Muscle layer of duodenum (tissue), 2 donors: ENCODE measurements at regions not wholly inside any gene's neighbourhood (a gene's known extent, or its start where the extent isn't known, plus 50 kb on each side); places are given as distances from the start of the nearest gene placed in this dataset.

Experiments used
- H3K27ac ChIP-seq: one replicate; pipeline ENCODE4 v1.7.0; 2013; ENCODE audit warnings: mild to moderate bottlenecking, low read length
- H3K27me3 ChIP-seq: one replicate; pipeline ENCODE4 v1.7.0; 2013; ENCODE audit warnings: low read depth, mild to moderate bottlenecking, control low read depth, low read length
- H3K36me3 ChIP-seq, 2 donors: one replicate each; pipeline ENCODE4 v1.7.0; 2013; ENCODE audit warnings: low read length in 2 of 2, control low read depth in 1 of 2, mild to moderate bottlenecking in 1 of 2; ENCODE audit not compliant: insufficient read depth in 2 of 2, control insufficient read depth in 1 of 2
- H3K4me1 ChIP-seq, 2 donors: one replicate each; pipeline ENCODE4 v1.7.0; 2013; ENCODE audit warnings: low read length in 2 of 2, mild to moderate bottlenecking in 2 of 2, control low read depth in 1 of 2, moderate library complexity in 1 of 2; ENCODE audit not compliant: insufficient read depth in 2 of 2, control insufficient read depth in 1 of 2
- H3K4me3 ChIP-seq, 2 donors: one replicate each; pipeline ENCODE4 v1.7.0; 2013; ENCODE audit warnings: low read length in 2 of 2, low read depth in 1 of 2, mild to moderate bottlenecking in 1 of 2
- H3K9me3 ChIP-seq, 2 donors: one replicate each; pipeline ENCODE4 v1.7.0; 2013; ENCODE audit warnings: low read length in 2 of 2, control low read depth in 1 of 2, mild to moderate bottlenecking in 1 of 2; ENCODE audit not compliant: control insufficient read depth in 1 of 2
- donor health status: healthy.

DNA sequence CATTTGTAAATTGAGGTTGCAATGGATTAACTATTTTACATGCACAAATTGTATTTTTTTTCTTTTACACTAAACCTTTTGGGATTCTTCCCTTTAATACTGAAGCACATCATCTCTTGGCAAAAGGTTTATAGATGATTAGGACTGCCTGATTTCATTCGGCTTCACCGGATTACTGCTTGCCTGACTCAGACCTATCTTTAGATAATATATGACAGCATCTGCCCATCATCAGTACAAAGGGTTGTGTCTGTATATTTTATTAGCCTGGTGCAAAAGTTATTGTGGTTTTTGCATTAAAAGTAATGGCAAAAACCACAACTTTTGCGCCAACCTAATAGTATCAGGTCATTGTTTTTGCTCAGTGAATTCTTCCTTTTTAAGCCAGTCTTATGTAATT, 316.2 kb upstream of the HTR2A start:
- Histone ChIP-seq H3K4me1 (no peaks in the 10 kb centered on the region), H3K27ac (no peak overlapping the region)

DNA sequence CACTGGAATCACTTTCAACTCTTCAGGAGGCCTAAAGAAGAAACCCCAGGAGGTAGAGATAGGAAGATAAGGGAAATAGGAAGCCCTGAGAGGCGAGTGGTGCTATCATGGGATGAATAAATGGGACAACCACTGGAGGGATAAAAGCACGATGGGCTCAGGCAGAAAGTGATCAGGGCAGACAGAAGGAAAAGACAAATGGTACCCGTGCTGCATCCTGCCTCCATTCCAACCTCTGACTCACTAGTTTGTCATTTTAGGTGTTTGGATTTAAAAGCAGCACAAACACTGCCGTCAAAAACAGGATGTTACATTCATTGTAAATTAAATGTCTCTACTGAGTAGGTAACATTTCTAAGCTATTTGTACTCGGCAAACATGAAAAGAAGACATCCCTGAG, 314.3 kb upstream of the HTR2A start:
- H3K27me3 ChIP-seq: no peaks in the 10 kb centered on the region
- no peak overlapping the region for H3K27ac ChIP-seq
- H3K4me1 ChIP-seq: no peaks in the 10 kb centered on the region
- H3K36me3 ChIP-seq: no peaks in the 10 kb centered on the region
- H3K4me3 ChIP-seq: no peak overlapping the region
- H3K9me3 ChIP-seq: no peaks in the 10 kb centered on the region

More for the DNA sequence above, 316.2 kb upstream of the HTR2A start:
- Histone ChIP-seq H3K9me3 (no peaks in the 10 kb centered on the region), H3K4me3 (no peak overlapping the region), H3K36me3 (no peaks in the 10 kb centered on the region), H3K27me3 (no peaks in the 10 kb centered on the region)

GRCh38 chr13:47206111-47206510, 309.3 kb upstream of the HTR2A start:
- Histone ChIP-seq H3K4me3 (no peak overlapping the region), H3K27me3 (no peaks in the 10 kb centered on the region), H3K4me1 (no peaks in the 10 kb centered on the region), H3K9me3 (peaks cover 0 to 4% of the 10 kb centered on the region in 2 donors), H3K36me3 (no peaks in the 10 kb centered on the region), H3K27ac (no peak overlapping the region)

DNA sequence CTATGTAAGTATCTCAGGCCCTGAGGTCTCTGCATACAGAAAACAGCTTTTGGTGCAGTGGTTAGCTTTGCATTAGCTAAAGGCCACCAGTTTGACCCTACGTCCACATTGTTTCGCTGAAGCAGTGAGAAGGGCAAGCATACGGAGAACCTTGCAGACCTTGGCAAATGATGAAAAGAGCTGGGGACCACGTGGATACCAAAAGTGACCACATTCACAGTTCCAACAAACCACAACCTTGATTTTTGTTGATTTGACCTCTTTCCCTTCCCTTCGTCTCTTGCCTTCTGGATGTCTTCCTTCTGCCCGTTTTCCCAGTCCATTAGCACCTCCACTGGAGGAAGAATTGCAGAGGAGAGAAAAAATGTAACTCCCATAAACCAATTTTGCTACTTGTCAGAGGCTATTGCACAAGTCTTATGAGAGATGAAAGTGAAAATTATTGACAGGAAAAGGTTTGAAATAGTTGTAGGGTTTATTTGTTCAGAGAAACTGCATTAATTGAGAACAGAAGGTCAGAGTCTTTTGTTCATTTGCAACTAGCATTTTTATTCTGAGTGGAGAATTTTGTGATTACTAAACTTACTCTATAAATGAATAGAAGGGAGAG, 293.9 kb upstream of the HTR2A start:
- no peaks in the 10 kb centered on the region for H3K4me1 ChIP-seq
- no peak overlapping the region for H3K27ac ChIP-seq
- H3K9me3 ChIP-seq: no peaks in the 10 kb centered on the region
- H3K36me3 ChIP-seq: no peaks in the 10 kb centered on the region
- H3K4me3 ChIP-seq: no peak overlapping the region
- H3K27me3 ChIP-seq: no peaks in the 10 kb centered on the region

DNA sequence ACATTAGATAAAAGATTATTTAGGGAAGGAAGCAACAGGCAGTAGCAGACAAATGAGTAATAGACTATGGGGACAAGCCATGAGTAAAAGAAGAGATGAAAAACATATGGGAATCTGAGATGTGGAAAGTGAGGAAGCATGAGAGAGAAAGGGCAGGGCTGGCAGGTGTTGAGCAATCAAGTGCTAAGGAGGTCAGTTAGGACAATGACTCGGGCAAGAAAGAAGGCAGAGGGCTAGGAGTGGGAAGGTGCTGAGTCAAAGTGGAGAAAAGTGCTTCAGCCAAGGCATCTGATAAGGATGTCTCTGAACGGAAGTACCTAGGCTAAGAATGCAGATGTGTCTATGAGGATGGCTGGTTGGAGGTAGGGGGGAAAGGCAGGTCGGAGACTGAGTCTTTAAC, 291.9 kb upstream of the HTR2A start:
- Histone ChIP-seq H3K4me1 (no peaks in the 10 kb centered on the region), H3K27me3 (no peaks in the 10 kb centered on the region), H3K36me3 (no peaks in the 10 kb centered on the region), H3K4me3 (no peak overlapping the region), H3K27ac (no peak overlapping the region), H3K9me3 (no peaks in the 10 kb centered on the region)

- H3K4me1 ChIP-seq: no peaks in the 10 kb centered on the region
- H3K36me3 ChIP-seq: no peaks in the 10 kb centered on the region
- H3K27ac ChIP-seq: no peak overlapping the region
- no peak overlapping the region for H3K4me3 ChIP-seq
- H3K27me3 ChIP-seq: no peaks in the 10 kb centered on the region
- H3K9me3 ChIP-seq: no peaks in the 10 kb centered on the region
Measured at GRCh38 chr13:47186471-47186870, 289.6 kb upstream of the HTR2A start.

DNA sequence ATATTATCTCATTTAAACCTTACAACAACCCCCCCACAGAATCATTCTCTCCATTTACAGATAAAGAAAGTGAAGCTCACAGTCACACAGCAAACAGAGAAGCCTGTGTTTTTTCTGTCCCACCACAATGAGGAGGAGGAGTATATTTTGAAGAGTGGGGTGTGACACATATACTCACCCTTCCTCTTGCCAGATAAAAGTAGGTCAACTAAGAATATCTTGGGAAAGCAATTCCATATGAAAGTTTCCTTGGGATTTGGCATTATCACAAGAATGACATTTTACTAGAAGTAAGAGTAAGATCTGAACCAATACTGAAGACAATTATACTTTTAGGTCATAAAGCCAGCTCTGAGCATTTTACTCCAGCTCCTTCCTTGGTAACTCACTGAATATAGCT, 287.5 kb upstream of the HTR2A start:
- no peaks in the 10 kb centered on the region for H3K4me1 ChIP-seq
- no peak overlapping the region for H3K4me3 ChIP-seq
- H3K27me3 ChIP-seq: no peaks in the 10 kb centered on the region
- H3K27ac ChIP-seq: no peak overlapping the region
- H3K36me3 ChIP-seq: no peaks in the 10 kb centered on the region
- no peaks in the 10 kb centered on the region for H3K9me3 ChIP-seq

- Histone ChIP-seq H3K4me1 (no peaks in the 10 kb centered on the region), H3K9me3 (no peaks in the 10 kb centered on the region), H3K36me3 (no peaks in the 10 kb centered on the region), H3K4me3 (no peak overlapping the region), H3K27ac (no peak overlapping the region), H3K27me3 (no peaks in the 10 kb centered on the region)
Measured at GRCh38 chr13:47179321-47179720, 282.5 kb upstream of the HTR2A start.

- no peaks in the 10 kb centered on the region for H3K4me1 ChIP-seq
- no peak overlapping the region for H3K4me3 ChIP-seq
- no peaks in the 10 kb centered on the region for H3K9me3 ChIP-seq
- no peak overlapping the region for H3K27ac ChIP-seq
- H3K27me3 ChIP-seq: no peaks in the 10 kb centered on the region
- H3K36me3 ChIP-seq: no peaks in the 10 kb centered on the region
Measured at GRCh38 chr13:47178090-47178950, 281.5 kb upstream of the HTR2A start.

DNA sequence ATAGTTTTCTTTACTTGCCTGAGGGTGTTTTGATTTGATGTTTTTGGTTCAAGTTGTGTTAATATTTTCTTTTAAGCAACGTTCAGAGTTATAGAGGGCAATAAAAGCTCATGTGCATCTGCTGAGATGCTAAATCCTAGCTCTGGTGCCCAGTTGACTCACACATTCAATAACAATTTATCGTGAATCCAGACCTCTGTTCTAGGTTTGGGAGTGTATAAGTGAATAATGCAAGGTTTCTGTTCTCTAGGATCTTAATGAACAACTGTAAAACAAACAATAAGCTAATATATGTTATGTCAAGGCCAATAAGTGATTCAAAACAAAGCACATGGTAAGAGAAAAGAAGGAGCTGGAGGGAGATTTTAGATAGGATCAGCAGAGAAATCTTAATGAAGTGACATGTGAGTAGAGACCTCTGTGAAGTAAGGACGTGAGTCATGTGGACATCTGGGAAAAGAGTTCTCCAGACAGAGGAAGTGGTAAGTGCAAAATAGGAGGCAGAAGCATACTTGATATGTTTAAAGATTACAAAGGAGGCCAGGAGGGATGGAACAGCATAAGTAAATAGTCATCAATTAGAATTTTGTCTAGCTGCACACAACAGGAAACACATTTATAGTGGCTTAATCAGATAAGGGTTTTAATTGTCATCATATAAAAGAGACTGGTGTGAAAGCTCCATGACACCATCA, 278.5 kb upstream of the HTR2A start:
- Histone ChIP-seq H3K27me3 (no peaks in the 10 kb centered on the region), H3K9me3 (no peaks in the 10 kb centered on the region), H3K4me3 (no peak overlapping the region), H3K4me1 (no peaks in the 10 kb centered on the region), H3K36me3 (no peaks in the 10 kb centered on the region), H3K27ac (no peak overlapping the region)

- no peak overlapping the region for H3K27ac ChIP-seq
- no peaks in the 10 kb centered on the region for H3K27me3 ChIP-seq
- no peaks in the 10 kb centered on the region for H3K36me3 ChIP-seq
- H3K4me3 ChIP-seq: no peak overlapping the region
- H3K9me3 ChIP-seq: no peaks in the 10 kb centered on the region
- no peaks in the 10 kb centered on the region for H3K4me1 ChIP-seq
Measured at GRCh38 chr13:47170971-47171370, 274.1 kb upstream of the HTR2A start.
